ENCODE measurements at regions not wholly inside any gene's neighbourhood (a gene's known extent, or its start where the extent isn't known, plus 50 kb on each side); places are given as distances from the start of the nearest gene placed in this dataset.

GRCh38 chr12:4172999-4173398 lies 100.6 kb upstream of the CCND2 start:
- peaks cover 35% of the 10 kb centered on the region for H3K4me1 Mint-ChIP-seq

GRCh38 chr12:4171742-4172141 lies 101.8 kb upstream of the CCND2 start:
- no peak overlapping the region for H2AFZ ChIP-seq (ENCODE audit: insufficient read depth, low read depth, low read length, poor library complexity, severe bottlenecking)
- no peak overlapping the region for H3K4me2 ChIP-seq (replicated peaks; ENCODE audit: extremely low read depth, low read length, poor library complexity, severe bottlenecking)
- Mint-ChIP-seq H3K36me3 (no peaks in the 10 kb centered on the region), H3K27me3 (ENCODE audit: low read depth in 3 of 3) (peaks cover 0 to 2% (median 0%) of the 10 kb centered on the region in 3 donors), H3K9me3 (peaks cover 0 to 1% (median 0%) of the 10 kb centered on the region in 7 donors), H3K4me3 (no peak overlapping the region), H3K4me1 (peaks cover 28% of the 10 kb centered on the region), H3K27ac (no peak overlapping the region)
- H3K79me2 ChIP-seq (ENCODE audit: insufficient read depth, low read length) = no peaks in the 10 kb centered on the region
- intact Hi-C loops (cut with micrococcal nuclease) = no loop called here
- no CpG with 5 or more reads among the region's 3 CpGs for WGBS (ENCODE audit: insufficient coverage)
- H3K36me3 ChIP-seq (replicated peaks in 1 of 2; ENCODE audit: control insufficient read depth in 1 of 2, insufficient read depth in 2 of 2, low read length in 2 of 2) = no peaks in the 10 kb centered on the region
- no peaks in the 10 kb centered on the region for H3K27me3 ChIP-seq (ENCODE audit: control insufficient read depth in 2 of 2, insufficient read depth in 2 of 2, low read length in 2 of 2)
- H3K4me3 ChIP-seq (replicated peaks in 1 of 3; ENCODE audit: low read depth in 2 of 3, low read length in 3 of 3) = no peak overlapping the region
- DNase-seq = no peak
- H3K27ac ChIP-seq (ENCODE audit: low read depth in 1 of 2, low read length in 2 of 2) = no peak overlapping the region
- H3K9ac ChIP-seq (ENCODE audit: insufficient read depth, low read length, poor library complexity, severe bottlenecking) = no peak overlapping the region
- H4K20me1 ChIP-seq (ENCODE audit: insufficient read depth, low read length) = no peaks in the 10 kb centered on the region
- H3K4me1 ChIP-seq (ENCODE audit: control insufficient read depth in 1 of 2, insufficient read depth in 2 of 2, low read length in 2 of 2) = peaks cover 19 to 21% of the 10 kb centered on the region in 2 donors
- H3K9me3 ChIP-seq (replicated peaks in 1 of 2; ENCODE audit: control insufficient read depth in 1 of 2, insufficient read depth in 1 of 2, low read length in 2 of 2) = no peaks in the 10 kb centered on the region
- TF ChIP-seq, protein P1, sequence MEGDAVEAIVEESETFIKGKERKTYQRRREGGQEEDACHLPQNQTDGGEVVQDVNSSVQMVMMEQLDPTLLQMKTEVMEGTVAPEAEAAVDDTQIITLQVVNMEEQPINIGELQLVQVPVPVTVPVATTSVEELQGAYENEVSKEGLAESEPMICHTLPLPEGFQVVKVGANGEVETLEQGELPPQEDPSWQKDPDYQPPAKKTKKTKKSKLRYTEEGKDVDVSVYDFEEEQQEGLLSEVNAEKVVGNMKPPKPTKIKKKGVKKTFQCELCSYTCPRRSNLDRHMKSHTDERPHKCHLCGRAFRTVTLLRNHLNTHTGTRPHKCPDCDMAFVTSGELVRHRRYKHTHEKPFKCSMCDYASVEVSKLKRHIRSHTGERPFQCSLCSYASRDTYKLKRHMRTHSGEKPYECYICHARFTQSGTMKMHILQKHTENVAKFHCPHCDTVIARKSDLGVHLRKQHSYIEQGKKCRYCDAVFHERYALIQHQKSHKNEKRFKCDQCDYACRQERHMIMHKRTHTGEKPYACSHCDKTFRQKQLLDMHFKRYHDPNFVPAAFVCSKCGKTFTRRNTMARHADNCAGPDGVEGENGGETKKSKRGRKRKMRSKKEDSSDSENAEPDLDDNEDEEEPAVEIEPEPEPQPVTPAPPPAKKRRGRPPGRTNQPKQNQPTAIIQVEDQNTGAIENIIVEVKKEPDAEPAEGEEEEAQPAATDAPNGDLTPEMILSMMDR (IDR thresholded peaks at IDR 0.05) = no peak

More at GRCh38 chr12:4172999-4173398, 100.6 kb upstream of the CCND2 start:
- TF ChIP-seq, protein P1 (IDR thresholded peaks at IDR 0.05) = no peak
- Histone ChIP-seq H3K4me2 (replicated peaks; ENCODE audit: extremely low read depth, low read length, poor library complexity, severe bottlenecking) (no peak overlapping the region), H3K4me1 (ENCODE audit: control insufficient read depth in 1 of 2, insufficient read depth in 2 of 2, low read length in 2 of 2) (peaks cover 25 to 30% of the 10 kb centered on the region in 2 donors), H3K27ac (ENCODE audit: low read depth in 1 of 2, low read length in 2 of 2) (no peak overlapping the region), H3K79me2 (ENCODE audit: insufficient read depth, low read length) (no peaks in the 10 kb centered on the region), H3K9ac (ENCODE audit: insufficient read depth, low read length, poor library complexity, severe bottlenecking) (no peak overlapping the region), H3K9me3 (replicated peaks in 1 of 2; ENCODE audit: control insufficient read depth in 1 of 2, insufficient read depth in 1 of 2, low read length in 2 of 2) (no peaks in the 10 kb centered on the region), H4K20me1 (ENCODE audit: insufficient read depth, low read length) (no peaks in the 10 kb centered on the region), H2AFZ (ENCODE audit: insufficient read depth, low read depth, low read length, poor library complexity, severe bottlenecking) (no peak overlapping the region), H3K36me3 (replicated peaks in 1 of 2; ENCODE audit: control insufficient read depth in 1 of 2, insufficient read depth in 2 of 2, low read length in 2 of 2) (no peaks in the 10 kb centered on the region), H3K4me3 (replicated peaks in 1 of 3; ENCODE audit: low read depth in 2 of 3, low read length in 3 of 3) (no peak overlapping the region), H3K27me3 (ENCODE audit: control insufficient read depth in 2 of 2, insufficient read depth in 2 of 2, low read length in 2 of 2) (no peaks in the 10 kb centered on the region)
- no peak overlapping the region for H3K27ac Mint-ChIP-seq
- intact Hi-C loops (cut with micrococcal nuclease) = no loop called here
- 100% methylated on average over 1 of the region's 4 CpGs for WGBS (ENCODE audit: insufficient coverage)
- no peak overlapping the region for H3K4me3 Mint-ChIP-seq
- H3K36me3 Mint-ChIP-seq = no peaks in the 10 kb centered on the region
- peaks cover 0 to 2% (median 0%) of the 10 kb centered on the region in 3 donors for H3K27me3 Mint-ChIP-seq (ENCODE audit: low read depth in 3 of 3)
- no peak for DNase-seq
- H3K9me3 Mint-ChIP-seq = peaks cover 0 to 1% (median 0%) of the 10 kb centered on the region in 7 donors
